ENCODE measurements at regions not wholly inside any gene's neighbourhood (a gene's known extent, or its start where the extent isn't known, plus 50 kb on each side); places are given as distances from the start of the nearest gene placed in this dataset.

DNA sequence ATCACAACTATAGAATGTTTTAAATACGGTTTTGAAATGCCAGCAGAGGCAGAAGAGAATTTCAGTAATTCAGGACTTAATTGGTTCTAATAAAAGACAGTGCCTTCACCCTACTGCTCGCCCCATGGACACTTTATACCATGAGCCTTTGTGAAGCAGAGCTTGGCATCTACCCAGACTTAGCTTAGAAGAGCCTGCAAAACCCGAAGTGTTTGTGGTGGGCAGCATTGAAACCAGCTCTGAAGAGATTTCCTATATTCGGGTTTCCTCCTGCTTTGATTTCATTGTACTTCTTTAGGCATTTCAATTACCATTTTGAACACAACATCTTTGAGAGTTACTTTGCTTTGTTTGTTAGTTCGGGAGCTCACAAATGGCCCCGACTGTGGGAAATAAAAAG is 185.1 kb upstream of the MTNR1B start:
- TF ChIP-seq, protein P1, sequence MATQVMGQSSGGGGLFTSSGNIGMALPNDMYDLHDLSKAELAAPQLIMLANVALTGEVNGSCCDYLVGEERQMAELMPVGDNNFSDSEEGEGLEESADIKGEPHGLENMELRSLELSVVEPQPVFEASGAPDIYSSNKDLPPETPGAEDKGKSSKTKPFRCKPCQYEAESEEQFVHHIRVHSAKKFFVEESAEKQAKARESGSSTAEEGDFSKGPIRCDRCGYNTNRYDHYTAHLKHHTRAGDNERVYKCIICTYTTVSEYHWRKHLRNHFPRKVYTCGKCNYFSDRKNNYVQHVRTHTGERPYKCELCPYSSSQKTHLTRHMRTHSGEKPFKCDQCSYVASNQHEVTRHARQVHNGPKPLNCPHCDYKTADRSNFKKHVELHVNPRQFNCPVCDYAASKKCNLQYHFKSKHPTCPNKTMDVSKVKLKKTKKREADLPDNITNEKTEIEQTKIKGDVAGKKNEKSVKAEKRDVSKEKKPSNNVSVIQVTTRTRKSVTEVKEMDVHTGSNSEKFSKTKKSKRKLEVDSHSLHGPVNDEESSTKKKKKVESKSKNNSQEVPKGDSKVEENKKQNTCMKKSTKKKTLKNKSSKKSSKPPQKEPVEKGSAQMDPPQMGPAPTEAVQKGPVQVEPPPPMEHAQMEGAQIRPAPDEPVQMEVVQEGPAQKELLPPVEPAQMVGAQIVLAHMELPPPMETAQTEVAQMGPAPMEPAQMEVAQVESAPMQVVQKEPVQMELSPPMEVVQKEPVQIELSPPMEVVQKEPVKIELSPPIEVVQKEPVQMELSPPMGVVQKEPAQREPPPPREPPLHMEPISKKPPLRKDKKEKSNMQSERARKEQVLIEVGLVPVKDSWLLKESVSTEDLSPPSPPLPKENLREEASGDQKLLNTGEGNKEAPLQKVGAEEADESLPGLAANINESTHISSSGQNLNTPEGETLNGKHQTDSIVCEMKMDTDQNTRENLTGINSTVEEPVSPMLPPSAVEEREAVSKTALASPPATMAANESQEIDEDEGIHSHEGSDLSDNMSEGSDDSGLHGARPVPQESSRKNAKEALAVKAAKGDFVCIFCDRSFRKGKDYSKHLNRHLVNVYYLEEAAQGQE (IDR thresholded peaks at IDR 0.05; ENCODE audit: low read depth), result no peak

DNA sequence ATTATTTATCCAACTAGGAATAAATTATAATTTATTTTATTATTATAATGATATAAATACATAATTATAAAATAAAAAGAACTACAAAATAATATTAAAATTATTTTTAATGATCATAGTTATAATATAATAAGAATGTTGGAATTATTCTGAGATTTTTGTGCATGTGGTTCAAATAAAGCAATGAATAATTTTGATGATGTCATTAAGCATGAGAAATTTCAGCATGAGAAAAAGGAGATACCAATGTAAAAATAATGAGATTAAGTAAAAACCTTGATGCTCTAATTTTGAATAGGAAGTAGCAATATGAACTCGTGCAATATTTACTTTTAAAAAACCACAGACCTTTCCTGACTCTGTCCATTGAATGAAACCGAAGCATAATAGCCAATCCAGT is 181.8 kb upstream of the MTNR1B start:
- TF ChIP-seq CEBPB (IDR thresholded peaks at IDR 0.05), result no peak
- no peak for TF ChIP-seq TCF12 (IDR thresholded peaks at IDR 0.05; ENCODE audit: low read depth)
- TF ChIP-seq TEAD4 (IDR thresholded peaks at IDR 0.05), result no peak
- TF ChIP-seq CREB1 (IDR thresholded peaks at IDR 0.05; ENCODE audit: low read depth), result no peak
- TF ChIP-seq TAF1 (IDR thresholded peaks at IDR 0.05; ENCODE audit: low read depth), result no peak
- no peak for TF ChIP-seq EGR1 (IDR thresholded peaks at IDR 0.05)
- TF ChIP-seq ZBTB7A (IDR thresholded peaks at IDR 0.05; ENCODE audit: low read depth), result no peak
- no peak for TF ChIP-seq NFIC (IDR thresholded peaks at IDR 0.05)
- no peak for TF ChIP-seq RAD21 (IDR thresholded peaks at IDR 0.05; ENCODE audit: low read depth)
- TF ChIP-seq, protein P2, sequence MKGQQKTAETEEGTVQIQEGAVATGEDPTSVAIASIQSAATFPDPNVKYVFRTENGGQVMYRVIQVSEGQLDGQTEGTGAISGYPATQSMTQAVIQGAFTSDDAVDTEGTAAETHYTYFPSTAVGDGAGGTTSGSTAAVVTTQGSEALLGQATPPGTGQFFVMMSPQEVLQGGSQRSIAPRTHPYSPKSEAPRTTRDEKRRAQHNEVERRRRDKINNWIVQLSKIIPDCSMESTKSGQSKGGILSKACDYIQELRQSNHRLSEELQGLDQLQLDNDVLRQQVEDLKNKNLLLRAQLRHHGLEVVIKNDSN (IDR thresholded peaks at IDR 0.05), result no peak
- TF ChIP-seq, protein P1 (IDR thresholded peaks at IDR 0.05; ENCODE audit: low read depth), result no peak
- TF ChIP-seq MAX (IDR thresholded peaks at IDR 0.05), result no peak
- no peak for TF ChIP-seq EP300 (IDR thresholded peaks at IDR 0.05; ENCODE audit: borderline replicate concordance)
- no peak for TF ChIP-seq YY1 (IDR thresholded peaks at IDR 0.05; ENCODE audit: low read depth)

GRCh38 chr11:92789761-92790160 is 179.7 kb upstream of the MTNR1B start:
- TF ChIP-seq MAX (IDR thresholded peaks at IDR 0.05), result no peak
- TF ChIP-seq YY1 (IDR thresholded peaks at IDR 0.05; ENCODE audit: low read depth), result no peak
- no peak for TF ChIP-seq TAF1 (IDR thresholded peaks at IDR 0.05; ENCODE audit: low read depth)
- no peak for TF ChIP-seq CREB1 (IDR thresholded peaks at IDR 0.05; ENCODE audit: low read depth)
- no peak for TF ChIP-seq CEBPB (IDR thresholded peaks at IDR 0.05)
- TF ChIP-seq RAD21 (IDR thresholded peaks at IDR 0.05; ENCODE audit: low read depth), result no peak
- TF ChIP-seq, protein P2 (IDR thresholded peaks at IDR 0.05), result no peak
- TF ChIP-seq FOXM1 (IDR thresholded peaks at IDR 0.05; ENCODE audit: borderline replicate concordance, low read depth), result no peak
- TF ChIP-seq TCF12 (IDR thresholded peaks at IDR 0.05; ENCODE audit: low read depth), result no peak
- no peak for TF ChIP-seq ZBTB7A (IDR thresholded peaks at IDR 0.05; ENCODE audit: low read depth)
- TF ChIP-seq NFIC (IDR thresholded peaks at IDR 0.05), result no peak
- no peak for TF ChIP-seq EGR1 (IDR thresholded peaks at IDR 0.05)
- no peak for TF ChIP-seq EP300 (IDR thresholded peaks at IDR 0.05; ENCODE audit: borderline replicate concordance)
- TF ChIP-seq, protein P1 (IDR thresholded peaks at IDR 0.05; ENCODE audit: low read depth), result no peak
- TF ChIP-seq TEAD4 (IDR thresholded peaks at IDR 0.05), result no peak

DNA sequence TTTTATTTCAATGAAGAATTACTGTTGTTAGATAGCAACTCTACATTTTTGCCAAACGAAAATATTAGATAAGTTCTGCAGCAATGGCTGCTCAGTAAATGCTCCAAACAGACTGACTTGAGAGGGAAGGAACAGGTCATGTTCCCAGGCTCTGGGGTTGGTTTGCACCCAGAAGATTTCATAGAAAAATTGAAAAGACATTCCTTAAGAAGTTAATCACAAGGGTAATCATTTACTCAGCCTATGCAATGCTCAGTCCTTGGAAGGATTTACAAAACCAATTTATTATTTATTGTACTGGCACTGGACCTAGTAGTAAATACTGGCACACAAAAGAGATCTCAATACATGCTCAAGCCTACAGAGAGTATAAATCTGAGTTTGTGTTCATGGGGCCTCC is 179.1 kb upstream of the MTNR1B start:
- no peak for TF ChIP-seq ZBTB7A (IDR thresholded peaks at IDR 0.05; ENCODE audit: low read depth)
- TF ChIP-seq EGR1 (IDR thresholded peaks at IDR 0.05), result no peak
- TF ChIP-seq, protein P1 (IDR thresholded peaks at IDR 0.05; ENCODE audit: low read depth), result no peak
- TF ChIP-seq FOXM1 (IDR thresholded peaks at IDR 0.05; ENCODE audit: borderline replicate concordance, low read depth), result no peak
- no peak for TF ChIP-seq CREB1 (IDR thresholded peaks at IDR 0.05; ENCODE audit: low read depth)
- no peak for TF ChIP-seq TCF12 (IDR thresholded peaks at IDR 0.05; ENCODE audit: low read depth)
- no peak for TF ChIP-seq CEBPB (IDR thresholded peaks at IDR 0.05)
- TF ChIP-seq TEAD4 (IDR thresholded peaks at IDR 0.05), result no peak
- no peak for TF ChIP-seq TAF1 (IDR thresholded peaks at IDR 0.05; ENCODE audit: low read depth)
- no peak for TF ChIP-seq EP300 (IDR thresholded peaks at IDR 0.05; ENCODE audit: borderline replicate concordance)
- TF ChIP-seq NFIC (IDR thresholded peaks at IDR 0.05), result no peak
- no peak for TF ChIP-seq MAX (IDR thresholded peaks at IDR 0.05)
- TF ChIP-seq RAD21 (IDR thresholded peaks at IDR 0.05; ENCODE audit: low read depth), result no peak
- no peak for TF ChIP-seq YY1 (IDR thresholded peaks at IDR 0.05; ENCODE audit: low read depth)
- TF ChIP-seq, protein P2 (IDR thresholded peaks at IDR 0.05), result no peak
